HepG2 (cell line): ENCODE measurements at regions not wholly inside any gene's neighbourhood (a gene's known extent, or its start where the extent isn't known, plus 50 kb on each side); places are given as distances from the start of the nearest gene placed in this dataset.

Experiments
- ATAC-seq: fragments of 200-7000 bp; cut with Tn5 transposase; 3 replicates; pipeline ENCODE4 v1.9.1; 2020; ENCODE audit warnings: mild to moderate bottlenecking, moderate library complexity
- BruUV-seq: library from RNA; stranded (reverse); fragments of 400-500 nt; replicated peaks from 2 replicates; lab custom pipeline; 2021; lab: Mats Ljungman, UMichigan
- CTCF ChIA-PET: fragments of 300-600 bp; formaldehyde crosslinking; extraction: SDS; loops from one replicate; lab custom pipeline; 2021; ENCODE audit warnings: low total read pairs, inconsistent platforms, low intra/inter-chr PET ratio; lab: Yijun Ruan, JAX
- POLR2A ChIA-PET: fragments of 350-600 bp; sonication (Branson Sonifier 250); formaldehyde crosslinking; loops from one replicate; lab custom pipeline; 2020; ENCODE audit warnings: antibody characterized with exemption, inconsistent platforms; lab: Yijun Ruan, JAX
- DNase-seq: peaks from one replicate; pipeline ENCODE4 v3.0.0-alpha.2; 2015; ENCODE audit warnings: low spot score
- FAIRE-seq: peaks from 3 replicates; lab custom pipeline; 2011; peaks lifted over from hg19 to GRCh38; lab: Jason Lieb, UNC
- H2AFZ ChIP-seq: one replicate; pipeline ENCODE4 v1.6.1; 2011; ENCODE audit warnings: low read length, inconsistent platforms
- H3K27ac ChIP-seq: fragments of 300-600 bp; 3 replicates; pipeline ENCODE4 v1.8.0; 2011; ENCODE audit warnings: mixed run types, mild to moderate bottlenecking, mixed read lengths, low read length, inconsistent platforms; ENCODE audit not compliant: insufficient read depth; ENCODE audit errors: extremely low read length
- H3K27me3 ChIP-seq, 2 experiments: fragments of 200-600 bp in 1 of 2; 2 replicates in 1 of 2; 3 replicates in 1 of 2; pipeline versions ENCODE4 v1.6.0 to v1.8.0; 2011; ENCODE audit warnings: low read length in 2 of 2, mild to moderate bottlenecking in 2 of 2, moderate library complexity in 2 of 2, inconsistent platforms in 1 of 2; ENCODE audit not compliant: insufficient read depth in 2 of 2, control insufficient read depth in 1 of 2
- H3K36me3 ChIP-seq, 2 experiments: fragments of 200-600 bp in 1 of 2; replicated peaks in 1 of 2; 2 replicates in 1 of 2; 3 replicates in 1 of 2; pipeline versions ENCODE4 v1.5.1 to v1.8.0; 2011; ENCODE audit warnings: low read length in 2 of 2, inconsistent platforms in 1 of 2; ENCODE audit not compliant: insufficient read depth in 2 of 2, control insufficient read depth in 1 of 2
- H3K4me1 ChIP-seq: 2 replicates; pipeline ENCODE4 v1.5.1; 2012; ENCODE audit warnings: low read length, inconsistent platforms; ENCODE audit not compliant: insufficient read depth
- H3K4me2 ChIP-seq: 2 replicates; pipeline ENCODE4 v1.6.0; 2011; ENCODE audit warnings: low read depth, low read length, inconsistent platforms
- H3K4me3 ChIP-seq, 3 experiments: fragments of 200-600 bp in 1 of 3; sonication (generic), shearing (Covaris generic) in 1 of 3; replicated peaks in 1 of 3; 2 replicates each; pipeline ENCODE4 v1.5.1; 2011 to 2016; ENCODE audit warnings: low read length in 3 of 3, inconsistent platforms in 2 of 3, low read depth in 2 of 3, mild to moderate bottlenecking in 2 of 3, control low read depth in 1 of 3, mixed read lengths in 1 of 3; ENCODE audit not compliant: insufficient read depth in 1 of 3
- H3K79me2 ChIP-seq: one replicate; pipeline ENCODE4 v1.6.1; 2011; ENCODE audit warnings: low read length, inconsistent platforms; ENCODE audit not compliant: insufficient read depth
- H3K9ac ChIP-seq: 2 replicates; pipeline ENCODE4 v1.6.0; 2011; ENCODE audit warnings: mild to moderate bottlenecking, low read depth, low read length, inconsistent platforms; ENCODE audit not compliant: insufficient read depth
- H3K9me3 ChIP-seq: 2 replicates; pipeline ENCODE4 v1.5.1; 2012; ENCODE audit warnings: mild to moderate bottlenecking, low read length
- H4K20me1 ChIP-seq: 2 replicates; pipeline ENCODE4 v1.6.0; 2011; ENCODE audit warnings: inconsistent platforms, mild to moderate bottlenecking, low read length, moderate library complexity; ENCODE audit not compliant: insufficient read depth
- ADNP ChIP-seq: sonication (generic); formaldehyde crosslinking; IDR thresholded peaks from 2 replicates; pipeline ENCODE4 v1.4.0; 2020; ENCODE audit warnings: missing genetic modification reagents
- HOXD1 ChIP-seq: sonication (generic); formaldehyde crosslinking; IDR thresholded peaks from 2 replicates; pipeline ENCODE4 v1.5.0; 2020; ENCODE audit warnings: missing genetic modification reagents
- NFIC ChIP-seq: IDR thresholded peaks from 2 replicates; pipeline ENCODE4 v1.6.1; 2012; ENCODE audit warnings: mild to moderate bottlenecking, low read length, inconsistent platforms
- TEAD2 ChIP-seq: sonication (generic); formaldehyde crosslinking; IDR thresholded peaks from 2 replicates; pipeline ENCODE4 v1.9.0; 2021; ENCODE audit warnings: missing genetic modification reagents
- ZBTB42 ChIP-seq: sonication (generic); formaldehyde crosslinking; IDR thresholded peaks from 2 replicates; pipeline ENCODE4 v1.5.0; 2020; ENCODE audit warnings: mild to moderate bottlenecking, missing genetic modification reagents
- ZBTB8A ChIP-seq: sonication (generic); formaldehyde crosslinking; IDR thresholded peaks from 2 replicates; pipeline ENCODE4 v1.4.0; 2020; ENCODE audit warnings: mild to moderate bottlenecking, low read depth, missing genetic modification reagents, borderline replicate concordance
- ZNF343 ChIP-seq: sonication (generic); formaldehyde crosslinking; IDR thresholded peaks from 2 replicates; pipeline ENCODE4 v1.4.0; 2020; ENCODE audit warnings: mild to moderate bottlenecking, missing genetic modification reagents
- ZNF354B ChIP-seq: sonication (generic); formaldehyde crosslinking; IDR thresholded peaks from 2 replicates; pipeline ENCODE4 v1.8.0; 2022; ENCODE audit warnings: mild to moderate bottlenecking, missing genetic modification reagents
- ZNF484 ChIP-seq: sonication (generic); formaldehyde crosslinking; IDR thresholded peaks from 2 replicates; pipeline ENCODE4 v1.5.1; 2020; ENCODE audit warnings: mild to moderate bottlenecking, low read depth, missing genetic modification reagents, borderline replicate concordance
- whole genome bisulfite sequencing: methylation state at CpG from one replicate; pipeline ENCODE4 v1.1.6; 2017; ENCODE audit warnings: low lambda C conversion rate; 5-methylcytosine and 5-hydroxymethylcytosine counted together
- in situ Hi-C: cut with HindIII; loops from 2 replicates; pipeline ENCODE4 v1.10.0; 2017; ENCODE audit warnings: low pct_unique_long_range_greater_than_20kb; ENCODE audit not compliant: extremely low pct_ligation_motif_present
- intact Hi-C: fragments of 100-400 bp; cut with micrococcal nuclease; formaldehyde crosslinking; loops from one replicate; pipeline ENCODE4 v1.10.0; 2022; ENCODE audit not compliant: unreplicated experiment
- TF ChIP-seq, protein P1 (sequence below): sonication (generic); formaldehyde crosslinking; IDR thresholded peaks from 2 replicates; pipeline ENCODE4 v1.4.0; 2020; ENCODE audit warnings: missing genetic modification reagents, low read depth, mild to moderate bottlenecking, borderline replicate concordance
- TF ChIP-seq, protein P2 (sequence below): sonication (generic); formaldehyde crosslinking; IDR thresholded peaks from 2 replicates; pipeline ENCODE4 v1.4.0; 2020; ENCODE audit warnings: missing genetic modification reagents

DNA sequence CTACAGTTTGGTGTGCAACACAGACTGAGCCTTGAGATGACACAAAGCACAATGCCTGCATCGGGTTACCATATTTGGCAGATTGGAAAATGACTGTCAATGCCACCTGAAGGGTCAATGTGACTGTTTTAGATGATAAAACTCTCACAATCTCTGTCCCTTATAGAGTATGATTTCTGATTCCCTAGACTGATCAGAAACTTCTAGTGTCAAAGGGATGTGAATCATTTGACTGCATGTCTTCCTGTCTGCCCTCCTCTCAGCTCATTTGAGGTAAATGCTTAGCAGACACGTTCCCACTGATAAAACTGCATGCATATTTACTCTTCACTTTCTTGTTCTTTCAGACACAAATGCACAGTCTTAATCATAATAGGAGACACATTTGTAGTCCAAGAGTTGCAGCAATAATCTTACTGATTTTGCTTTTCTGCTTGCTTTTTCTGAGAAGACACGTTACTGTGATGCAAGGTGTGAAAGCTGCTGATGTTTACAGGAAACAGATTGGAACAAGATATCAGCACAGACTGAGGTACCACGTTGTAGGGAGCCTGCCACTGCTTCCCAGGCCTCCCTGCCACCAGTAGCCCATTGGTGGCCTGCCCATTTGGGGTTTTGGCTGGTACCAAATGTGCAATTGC, 77.8 kb downstream of the GCNT4 start (continued):
- TF ChIP-seq TEAD2: no peak
- TF ChIP-seq, all 625 proteins: peak for 0

- Histone ChIP-seq H3K27ac (no peak overlapping the region), H3K36me3 (no peaks in the 10 kb centered on the region), H3K9me3 (peaks cover 12% of the 10 kb centered on the region; the same call in 1 of the 2 replicates), H3K4me1 (peaks cover 43% of the 10 kb centered on the region), H3K27me3 (no peaks in the 10 kb centered on the region), H2AFZ (no peak overlapping the region), H3K4me3 (no peak overlapping the region), H4K20me1 (no peaks in the 10 kb centered on the region), H3K9ac (no peak overlapping the region), H3K4me2 (no peak overlapping the region), H3K79me2 (no peaks in the 10 kb centered on the region)
- FAIRE-seq (no peak), DNase-seq (no peak), ATAC-seq (no peak)
- intact Hi-C loops (no loop called here), in situ Hi-C loops (no loop called here)
- BruUV-seq: no TSS peak
- WGBS: 39% methylated on average over 2 of the region's 2 CpGs
- CTCF ChIA-PET: no interaction called here
- POLR2A ChIA-PET: no interaction called here
- no peak for TF ChIP-seq ZNF343 (CRISPR knock-in tag)
- no peak for TF ChIP-seq HOXD1 (CRISPR knock-in tag)
- no peak for TF ChIP-seq ZNF484 (CRISPR knock-in tag)
- TF ChIP-seq ZBTB42 (CRISPR knock-in tag): no peak
- no peak for TF ChIP-seq ZBTB8A
- TF ChIP-seq, protein P1, sequence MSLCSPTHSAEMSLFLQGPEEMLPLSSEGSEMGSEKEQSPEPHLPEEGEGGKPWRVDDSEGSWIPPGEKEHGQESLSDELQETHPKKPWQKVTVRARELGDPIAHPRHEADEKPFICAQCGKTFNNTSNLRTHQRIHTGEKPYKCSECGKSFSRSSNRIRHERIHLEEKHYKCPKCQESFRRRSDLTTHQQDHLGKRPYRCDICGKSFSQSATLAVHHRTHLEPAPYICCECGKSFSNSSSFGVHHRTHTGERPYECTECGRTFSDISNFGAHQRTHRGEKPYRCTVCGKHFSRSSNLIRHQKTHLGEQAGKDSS (CRISPR knock-in tag): no peak
- no peak for TF ChIP-seq ADNP
- TF ChIP-seq ZNF354B (CRISPR knock-in tag): no peak
- TF ChIP-seq, protein P2, sequence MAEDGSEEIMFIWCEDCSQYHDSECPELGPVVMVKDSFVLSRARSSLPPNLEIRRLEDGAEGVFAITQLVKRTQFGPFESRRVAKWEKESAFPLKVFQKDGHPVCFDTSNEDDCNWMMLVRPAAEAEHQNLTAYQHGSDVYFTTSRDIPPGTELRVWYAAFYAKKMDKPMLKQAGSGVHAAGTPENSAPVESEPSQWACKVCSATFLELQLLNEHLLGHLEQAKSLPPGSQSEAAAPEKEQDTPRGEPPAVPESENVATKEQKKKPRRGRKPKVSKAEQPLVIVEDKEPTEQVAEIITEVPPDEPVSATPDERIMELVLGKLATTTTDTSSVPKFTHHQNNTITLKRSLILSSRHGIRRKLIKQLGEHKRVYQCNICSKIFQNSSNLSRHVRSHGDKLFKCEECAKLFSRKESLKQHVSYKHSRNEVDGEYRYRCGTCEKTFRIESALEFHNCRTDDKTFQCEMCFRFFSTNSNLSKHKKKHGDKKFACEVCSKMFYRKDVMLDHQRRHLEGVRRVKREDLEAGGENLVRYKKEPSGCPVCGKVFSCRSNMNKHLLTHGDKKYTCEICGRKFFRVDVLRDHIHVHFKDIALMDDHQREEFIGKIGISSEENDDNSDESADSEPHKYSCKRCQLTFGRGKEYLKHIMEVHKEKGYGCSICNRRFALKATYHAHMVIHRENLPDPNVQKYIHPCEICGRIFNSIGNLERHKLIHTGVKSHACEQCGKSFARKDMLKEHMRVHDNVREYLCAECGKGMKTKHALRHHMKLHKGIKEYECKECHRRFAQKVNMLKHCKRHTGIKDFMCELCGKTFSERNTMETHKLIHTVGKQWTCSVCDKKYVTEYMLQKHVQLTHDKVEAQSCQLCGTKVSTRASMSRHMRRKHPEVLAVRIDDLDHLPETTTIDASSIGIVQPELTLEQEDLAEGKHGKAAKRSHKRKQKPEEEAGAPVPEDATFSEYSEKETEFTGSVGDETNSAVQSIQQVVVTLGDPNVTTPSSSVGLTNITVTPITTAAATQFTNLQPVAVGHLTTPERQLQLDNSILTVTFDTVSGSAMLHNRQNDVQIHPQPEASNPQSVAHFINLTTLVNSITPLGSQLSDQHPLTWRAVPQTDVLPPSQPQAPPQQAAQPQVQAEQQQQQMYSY (CRISPR knock-in tag): no peak
- TF ChIP-seq NFIC: no peak
Measured at GRCh38 chr5:74973694-74974093, 78.7 kb downstream of the GCNT4 start.
